ENCODE measurements at regions not wholly inside any gene's neighbourhood (a gene's known extent, or its start where the extent isn't known, plus 50 kb on each side); places are given as distances from the start of the nearest gene placed in this dataset.
"Not testable (repeated sequence)": the region's sequence is repeated elsewhere in the genome, so short reads cannot be mapped to it uniquely, and the experiment has no call there.

DNA sequence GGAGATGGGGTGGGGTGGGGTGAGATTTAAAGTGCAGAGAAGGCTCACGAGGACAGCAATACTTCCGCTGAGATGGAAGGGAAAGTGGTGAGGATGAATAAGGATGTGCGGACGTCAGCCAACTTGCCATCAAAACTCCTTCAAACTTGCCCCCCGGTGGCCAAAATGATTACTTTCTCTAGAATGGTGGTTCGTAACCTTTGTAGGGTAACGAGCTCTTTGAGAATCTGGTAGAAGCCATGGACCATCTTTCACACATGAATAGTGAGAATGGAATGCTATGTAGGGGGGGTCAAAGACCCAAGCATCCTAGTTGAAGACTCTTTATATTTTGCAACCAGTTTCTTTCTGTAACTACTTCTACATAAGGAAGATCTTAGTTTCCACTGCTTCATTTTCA, 245.9 kb upstream of the DDHD1 start:
- CTCF ChIA-PET: interaction anchor here (1.0 to 1.5 kb wide), 2 partner anchors 16 to 104 kb away, joined by 3 to 4 read pairs; no protein-coding TSS in a partner anchor
- POLR2A ChIA-PET: no interaction called here
- no peak for DNase-seq (ENCODE audit: extremely low spot score)
- TF ChIP-seq CTCF (IDR thresholded peaks at IDR 0.05; ENCODE audit: control extremely low read depth, extremely low read depth, low read depth, missing control alignments): no peak

GRCh38 chr14:53398616-53399015, 245.5 kb upstream of the DDHD1 start:
- CTCF ChIA-PET: interaction anchor here (1.0 kb wide), 1 partner anchor 103 kb away, joined by 3 read pairs; no protein-coding TSS in a partner anchor
- POLR2A ChIA-PET: no interaction called here
- TF ChIP-seq CTCF (IDR thresholded peaks at IDR 0.05; ENCODE audit: control extremely low read depth, extremely low read depth, low read depth, missing control alignments): no peak
- DNase-seq (ENCODE audit: extremely low spot score): no peak

GRCh38 chr14:53395267-53395666, 242.1 kb upstream of the DDHD1 start:
- POLR2A ChIA-PET; DNase-seq (ENCODE audit: extremely low spot score); CTCF ChIA-PET: not testable (repeated sequence)

GRCh38 chr14:53391631-53392285, 238.6 kb upstream of the DDHD1 start:
- ChIA-PET CTCF (interaction anchor here (1.0 kb wide), 1 partner anchor 18 kb away, joined by 3 read pairs; no protein-coding TSS in a partner anchor), POLR2A (no interaction called here)
- no peak for TF ChIP-seq CTCF (IDR thresholded peaks at IDR 0.05; ENCODE audit: control extremely low read depth, extremely low read depth, low read depth, missing control alignments)
- DNase-seq (ENCODE audit: extremely low spot score): no peak

GRCh38 chr14:53391156-53391555, 238.0 kb upstream of the DDHD1 start:
- DNase-seq (ENCODE audit: extremely low spot score): no peak
- ChIA-PET POLR2A (no interaction called here), CTCF (no interaction called here)
- no peak for TF ChIP-seq CTCF (IDR thresholded peaks at IDR 0.05; ENCODE audit: control extremely low read depth, extremely low read depth, low read depth, missing control alignments)

- POLR2A ChIA-PET: no interaction called here
- no peak for DNase-seq (ENCODE audit: extremely low spot score)
- TF ChIP-seq CTCF (IDR thresholded peaks at IDR 0.05; ENCODE audit: control extremely low read depth, extremely low read depth, low read depth, missing control alignments): no peak
- CTCF ChIA-PET: no interaction called here
Observed at GRCh38 chr14:53390008-53390407, 236.9 kb upstream of the DDHD1 start.

- POLR2A ChIA-PET: no interaction called here
- CTCF ChIA-PET: interaction anchor here (0.9 to 1.6 kb wide), 4 partner anchors 19 to 42 kb away, joined by 3 to 4 read pairs (median 3); no protein-coding TSS in a partner anchor
- no peak for TF ChIP-seq CTCF (IDR thresholded peaks at IDR 0.05; ENCODE audit: control extremely low read depth, extremely low read depth, low read depth, missing control alignments)
- no peak for DNase-seq (ENCODE audit: extremely low spot score)
Observed at GRCh38 chr14:53389202-53389601, 236.1 kb upstream of the DDHD1 start.

Data from GM10248 (cell line).